HG03066 (cell line): ENCODE measurements at regions not wholly inside any gene's neighbourhood (a gene's known extent, or its start where the extent isn't known, plus 50 kb on each side); places are given as distances from the start of the nearest gene placed in this dataset.
"Not testable (repeated sequence)": the region's sequence is repeated elsewhere in the genome, so short reads cannot be mapped to it uniquely, and the experiment has no call there.

ENCODE experiments used
- ATAC-seq: cut with Tn5 transposase; IDR thresholded peaks from one replicate; pipeline ENCODE4 v1.9.1; 2021; ENCODE audit warnings: low read depth; ENCODE audit not compliant: unreplicated experiment

DNA sequence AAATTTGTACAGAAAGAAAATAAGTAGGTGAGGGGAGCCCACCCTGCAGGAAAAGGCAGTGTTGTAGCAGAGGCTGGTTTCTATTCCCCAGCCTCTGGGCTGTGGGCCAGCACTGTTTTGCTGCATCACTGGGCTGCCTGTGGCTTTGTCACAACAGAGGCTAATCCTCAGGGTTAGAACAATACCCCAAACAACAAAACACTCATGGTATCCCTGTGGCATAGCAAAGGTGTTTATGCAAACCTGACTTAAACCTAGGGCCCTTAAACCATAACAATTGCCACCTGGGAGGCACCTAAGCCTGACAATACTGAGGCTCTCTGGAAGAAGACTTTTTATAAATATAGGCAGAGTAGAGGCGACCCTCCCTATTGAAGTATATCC, 314.7 kb downstream of the OLFM4 start:
- ATAC-seq: no peak

- ATAC-seq: no peak
Measured at GRCh38 chr13:53351021-53351420, 322.4 kb downstream of the OLFM4 start.

- no peak for ATAC-seq
Measured at GRCh38 chr13:53357582-53357981, 329.0 kb downstream of the OLFM4 start.

- no peak for ATAC-seq
Measured at GRCh38 chr13:53368948-53369347, 340.3 kb downstream of the OLFM4 start.

DNA sequence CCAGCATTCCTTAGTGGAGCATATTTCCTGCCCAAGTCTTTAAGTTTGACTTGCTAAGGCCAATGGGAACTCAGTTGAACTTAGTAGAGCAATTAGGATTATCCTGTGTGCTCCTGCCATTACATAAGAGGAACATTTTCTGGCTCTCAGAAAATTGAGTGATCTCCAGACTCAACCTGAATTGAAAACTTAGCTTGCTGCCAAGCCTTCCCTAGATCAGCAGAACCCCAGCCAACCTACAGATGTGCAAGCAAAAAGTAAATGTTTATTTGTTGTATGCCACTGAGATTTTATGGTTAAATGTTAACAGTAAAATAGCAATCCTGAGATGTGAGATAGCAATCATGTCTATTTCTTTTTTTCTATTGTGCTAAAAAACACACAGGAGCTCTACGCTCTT, 350.9 kb downstream of the OLFM4 start:
- no peak for ATAC-seq

GRCh38 chr13:53382008-53382407, 353.4 kb downstream of the OLFM4 start:
- no peak for ATAC-seq

- no peak for ATAC-seq
Measured at GRCh38 chr13:53398051-53398450, 369.4 kb downstream of the OLFM4 start.

DNA sequence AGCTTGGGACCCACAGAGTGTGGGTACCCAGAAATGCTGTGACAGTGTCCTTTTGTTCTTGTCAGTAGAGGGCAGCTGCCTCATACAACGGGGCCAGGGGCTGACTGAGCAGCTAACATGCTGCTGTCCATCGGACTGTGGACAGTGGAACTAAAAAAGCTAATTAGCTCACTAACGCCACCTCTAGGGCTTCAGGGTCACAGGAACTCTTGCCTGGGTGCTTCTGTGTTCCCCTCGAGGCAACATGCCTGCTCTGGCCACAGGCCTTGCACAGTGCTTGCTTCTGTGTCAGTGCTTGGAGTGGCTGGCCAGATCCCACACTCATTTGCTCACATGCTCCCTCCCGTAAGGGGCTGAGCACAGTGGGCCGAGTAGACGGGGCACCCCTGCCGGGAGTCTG, 377.0 kb downstream of the OLFM4 start:
- no peak for ATAC-seq

DNA sequence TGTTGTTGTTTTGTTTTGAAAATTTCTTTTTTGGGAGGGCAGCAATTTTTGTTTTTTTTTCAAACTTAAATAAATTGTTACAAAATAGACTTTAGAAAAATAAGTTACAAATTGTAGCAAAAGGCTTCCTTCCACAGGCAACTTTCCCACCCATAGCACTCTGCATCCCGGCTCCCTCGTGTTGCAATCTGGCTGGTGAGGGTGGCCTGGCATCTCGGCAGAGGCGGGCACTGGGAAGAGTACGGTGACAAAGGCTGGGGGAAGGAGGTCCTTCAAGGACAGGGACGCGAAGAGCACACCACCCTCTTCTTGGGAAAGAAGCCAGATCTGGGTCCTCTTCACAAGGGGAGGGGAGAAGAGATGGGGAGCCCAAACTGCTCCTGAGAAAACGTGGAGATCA, 379.7 kb downstream of the OLFM4 start:
- ATAC-seq: no peak

DNA sequence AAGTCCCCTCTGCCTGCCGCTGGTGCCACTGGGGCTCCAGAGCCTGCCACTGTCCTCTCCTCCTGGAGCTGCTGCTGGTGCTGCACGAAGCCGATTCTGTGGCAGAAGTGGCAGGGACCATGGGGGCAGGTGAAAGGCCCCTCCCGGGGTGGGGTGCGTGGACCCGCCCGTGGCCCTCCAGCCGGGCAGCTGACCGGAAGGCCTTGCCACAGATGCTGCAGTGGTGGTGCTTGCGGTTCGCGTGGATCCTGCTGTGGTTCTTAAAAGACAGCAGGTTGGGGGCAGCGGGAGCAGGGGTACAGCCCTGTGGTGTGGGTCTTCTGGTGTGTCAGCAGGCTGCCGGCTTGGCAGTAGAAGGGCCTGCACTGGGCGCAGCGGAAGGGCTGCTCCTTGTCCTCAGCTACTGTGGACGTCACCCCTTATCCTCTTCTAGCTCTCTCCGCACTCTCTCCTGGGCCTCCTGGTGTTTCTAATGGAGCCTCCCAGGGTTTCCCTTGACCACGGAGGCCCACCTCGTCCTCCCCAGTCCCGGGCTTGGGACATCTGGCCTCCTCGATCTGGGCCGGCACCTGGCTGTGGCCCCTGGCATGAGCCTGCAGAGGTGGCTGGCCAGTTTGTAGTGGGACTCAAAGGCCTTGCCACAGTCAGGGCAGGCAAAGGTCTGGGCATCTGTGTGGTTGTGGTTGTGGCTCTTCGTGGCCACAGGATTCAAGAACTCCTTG, 380.4 kb downstream of the OLFM4 start:
- ATAC-seq: no peak

- no peak for ATAC-seq
Measured at GRCh38 chr13:53411463-53411862, 382.9 kb downstream of the OLFM4 start.

GRCh38 chr13:53415135-53415534, 386.5 kb downstream of the OLFM4 start:
- ATAC-seq: no peak

- no peak for ATAC-seq
Measured at GRCh38 chr13:53417601-53418000, 389.0 kb downstream of the OLFM4 start.

- ATAC-seq: no peak
Measured at GRCh38 chr13:53422415-53422814, 393.8 kb downstream of the OLFM4 start.

GRCh38 chr13:53436396-53436795, 407.8 kb downstream of the OLFM4 start:
- no peak for ATAC-seq

DNA sequence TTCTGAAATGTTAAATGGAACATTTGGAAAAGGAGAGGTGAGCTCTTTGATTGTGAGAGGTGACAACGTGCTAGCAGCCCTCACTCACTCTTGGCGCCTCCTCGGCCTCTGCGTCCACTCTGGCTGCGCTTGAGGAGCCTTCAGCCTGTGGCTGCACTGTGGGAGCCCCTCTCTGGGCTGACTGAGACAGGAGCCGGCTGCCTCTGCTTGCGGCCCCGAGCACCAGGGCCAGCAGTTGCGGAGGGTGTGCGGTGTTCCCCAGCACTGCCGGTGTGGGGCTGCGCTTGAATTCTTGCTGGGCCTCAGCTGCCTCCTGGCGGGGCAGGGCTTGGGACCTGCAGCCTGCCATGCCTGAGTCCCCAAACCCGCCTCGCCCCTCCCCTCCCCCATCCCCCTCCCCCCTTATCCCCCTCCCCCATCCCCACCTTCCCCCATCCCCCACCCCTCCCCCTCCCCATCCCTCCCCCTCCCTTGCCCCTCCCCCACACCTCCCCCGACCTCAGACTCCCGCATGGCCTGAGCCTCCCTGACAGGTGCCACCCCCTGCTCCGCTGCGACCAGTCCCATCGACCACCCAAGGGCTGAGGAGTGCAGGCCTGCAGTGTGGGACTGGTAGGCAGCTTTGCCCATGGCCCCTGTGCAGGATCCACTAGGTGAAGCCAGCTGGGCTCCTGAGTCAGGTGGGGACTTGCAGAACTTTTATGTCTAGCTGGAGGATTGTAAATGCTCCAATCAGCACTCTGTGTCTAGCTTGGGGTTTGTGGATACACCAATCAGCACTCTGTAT, 411.0 kb downstream of the OLFM4 start:
- ATAC-seq: no peak

GRCh38 chr13:53442979-53443378, 414.4 kb downstream of the OLFM4 start:
- no peak for ATAC-seq

- no peak for ATAC-seq
Measured at GRCh38 chr13:53445686-53446085, 417.1 kb downstream of the OLFM4 start.

GRCh38 chr13:53447456-53447855, 418.8 kb downstream of the OLFM4 start:
- no peak for ATAC-seq

- no peak for ATAC-seq
Measured at GRCh38 chr13:53447863-53448262, 419.2 kb downstream of the OLFM4 start.

DNA sequence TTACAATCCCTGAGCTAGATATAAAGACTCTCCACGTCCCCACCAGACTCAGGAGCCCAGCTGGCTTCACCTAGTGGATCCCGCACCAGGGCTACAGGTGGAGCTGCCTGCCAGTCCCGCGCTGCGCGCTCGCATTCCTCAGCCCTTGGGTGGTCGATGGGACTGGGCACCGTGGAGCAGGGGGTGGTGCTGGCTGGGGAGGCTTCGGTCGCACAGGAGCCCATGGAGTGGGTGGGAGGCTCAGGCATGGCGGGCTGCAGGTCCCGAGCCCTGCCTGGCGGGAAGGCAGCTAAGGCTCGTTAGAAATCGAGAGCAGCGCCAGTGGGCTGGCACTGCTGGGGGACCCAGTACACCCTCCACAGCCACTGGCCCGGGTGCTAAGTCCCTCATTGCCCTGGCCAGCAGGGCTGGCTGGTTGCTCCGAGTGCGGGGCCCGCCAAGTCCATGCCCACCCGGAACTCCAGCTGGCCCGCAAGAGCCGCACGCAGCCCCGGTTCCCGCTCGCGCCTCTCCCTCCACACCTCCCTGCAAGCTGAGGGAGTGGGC, 423.7 kb downstream of the OLFM4 start:
- not testable (repeated sequence) for ATAC-seq

DNA sequence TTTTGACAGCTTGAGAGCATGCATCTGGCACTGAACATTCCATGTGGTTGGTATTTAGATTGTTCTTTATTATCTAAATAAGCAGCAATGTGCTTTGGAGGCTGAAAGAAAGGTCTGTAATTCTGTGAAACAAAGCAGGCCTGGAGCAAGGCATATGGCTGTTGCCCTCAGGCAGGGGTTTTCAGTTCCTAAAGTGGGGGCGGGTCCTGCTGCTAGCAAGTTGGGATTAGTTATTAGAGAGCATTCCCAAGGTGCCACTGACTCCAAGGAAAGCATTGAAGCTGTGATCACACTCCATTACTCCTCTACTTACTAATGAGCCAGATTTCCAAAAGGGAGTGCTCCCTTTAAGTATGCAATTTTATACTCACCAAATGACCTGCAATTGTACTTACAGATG, 432.2 kb downstream of the OLFM4 start:
- no peak for ATAC-seq
